Panc1 (cell line): ENCODE measurements at regions not wholly inside any gene's neighbourhood (a gene's known extent, or its start where the extent isn't known, plus 50 kb on each side); places are given as distances from the start of the nearest gene placed in this dataset.

ENCODE experiments used
- ATAC-seq: fragments of 200-7000 bp; cut with Tn5 transposase; 2 replicates; pipeline ENCODE4 v1.9.1; 2020; ENCODE audit warnings: mild to moderate bottlenecking, moderate library complexity
- BruUV-seq: library from RNA; stranded (reverse); fragments of 400-500 nt; replicated peaks from 2 replicates; lab custom pipeline; 2021; lab: Mats Ljungman, UMichigan
- CTCF ChIA-PET: fragments of 300-600 bp; sonication (Branson Sonifier 250); formaldehyde crosslinking; loops from one replicate; lab custom pipeline; 2022; ENCODE audit warnings: antibody characterized with exemption; lab: Charles Lee
- POLR2A ChIA-PET: fragments of 300-600 bp; sonication (Branson Sonifier 250); formaldehyde crosslinking; loops from one replicate; lab custom pipeline; 2022; ENCODE audit warnings: antibody characterized with exemption; lab: Charles Lee
- DNase-seq: peaks from one replicate; pipeline ENCODE4 v3.0.0-alpha.2; 2010; ENCODE audit warnings: low read depth, low spot score
- H3K27ac ChIP-seq: 2 replicates; pipeline ENCODE4 v1.5.1; 2011; ENCODE audit warnings: mild to moderate bottlenecking, low read length, inconsistent platforms
- H3K27me3 ChIP-seq: fragments of 200-500 bp; sonication (Bioruptor generic); 2 replicates; pipeline ENCODE4 v1.6.0; 2014; ENCODE audit warnings: low read length, inconsistent platforms; ENCODE audit not compliant: control insufficient read depth, insufficient read depth
- H3K36me3 ChIP-seq: fragments of 200-500 bp; sonication (Bioruptor generic); 2 replicates; pipeline ENCODE4 v1.5.1; 2014; ENCODE audit warnings: inconsistent platforms, mild to moderate bottlenecking, low read length, moderate library complexity; ENCODE audit not compliant: control insufficient read depth, insufficient read depth
- H3K4me1 ChIP-seq: 2 replicates; pipeline ENCODE4 v1.5.1; 2011; ENCODE audit warnings: inconsistent platforms, mild to moderate bottlenecking, low read length, moderate library complexity; ENCODE audit not compliant: control insufficient read depth, insufficient read depth
- H3K4me3 ChIP-seq, 2 experiments: 2 replicates each; pipeline ENCODE4 v1.5.1; 2011 to 2012; ENCODE audit warnings: low read depth in 2 of 2, low read length in 2 of 2, mild to moderate bottlenecking in 2 of 2, inconsistent platforms in 1 of 2, moderate library complexity in 1 of 2
- H3K9me3 ChIP-seq: fragments of 200-500 bp; sonication (Bioruptor generic); 2 replicates; pipeline ENCODE4 v1.5.1; 2014; ENCODE audit warnings: low read depth, mild to moderate bottlenecking, inconsistent platforms, low read length, moderate library complexity; ENCODE audit not compliant: control insufficient read depth, insufficient read depth
- POLR2AphosphoS5 ChIP-seq: IDR thresholded peaks from 2 replicates; pipeline ENCODE4 v1.6.1; 2012; ENCODE audit warnings: mild to moderate bottlenecking, low read depth, low read length, moderate library complexity
- SIN3A ChIP-seq: IDR thresholded peaks from 2 replicates; pipeline ENCODE4 v1.6.1; 2012; ENCODE audit warnings: low read depth, mild to moderate bottlenecking, low read length, moderate library complexity, borderline replicate concordance; ENCODE audit not compliant: insufficient read depth
- TCF7L2 ChIP-seq: IDR thresholded peaks from 2 replicates; pipeline ENCODE4 v1.6.1; 2011; ENCODE audit warnings: mild to moderate bottlenecking, low read depth, low read length, inconsistent platforms
- in situ Hi-C: cut with HindIII; loops from 2 replicates; pipeline ENCODE4 v1.10.0; 2016; ENCODE audit warnings: low sequenced_read_pairs, low pct_unique_long_range_greater_than_20kb
- intact Hi-C: fragments of 100-400 bp; cut with micrococcal nuclease; formaldehyde crosslinking; loops from one replicate; pipeline ENCODE4 v1.10.0; 2022; ENCODE audit not compliant: unreplicated experiment
- TF ChIP-seq, protein P1 (sequence below): fragments of 450-650 bp; IDR thresholded peaks from 2 replicates; pipeline ENCODE4 v1.5.1; 2017; ENCODE audit warnings: mild to moderate bottlenecking
- TF ChIP-seq, protein P2 (sequence below), 2 experiments: IDR thresholded peaks; 2 replicates each; pipeline ENCODE4 v1.6.1; 2011 to 2012; ENCODE audit warnings: low read depth in 2 of 2, control low read depth in 1 of 2, low read length in 1 of 2, mild to moderate bottlenecking in 1 of 2, moderate library complexity in 1 of 2; ENCODE audit not compliant: insufficient read depth in 1 of 2

DNA sequence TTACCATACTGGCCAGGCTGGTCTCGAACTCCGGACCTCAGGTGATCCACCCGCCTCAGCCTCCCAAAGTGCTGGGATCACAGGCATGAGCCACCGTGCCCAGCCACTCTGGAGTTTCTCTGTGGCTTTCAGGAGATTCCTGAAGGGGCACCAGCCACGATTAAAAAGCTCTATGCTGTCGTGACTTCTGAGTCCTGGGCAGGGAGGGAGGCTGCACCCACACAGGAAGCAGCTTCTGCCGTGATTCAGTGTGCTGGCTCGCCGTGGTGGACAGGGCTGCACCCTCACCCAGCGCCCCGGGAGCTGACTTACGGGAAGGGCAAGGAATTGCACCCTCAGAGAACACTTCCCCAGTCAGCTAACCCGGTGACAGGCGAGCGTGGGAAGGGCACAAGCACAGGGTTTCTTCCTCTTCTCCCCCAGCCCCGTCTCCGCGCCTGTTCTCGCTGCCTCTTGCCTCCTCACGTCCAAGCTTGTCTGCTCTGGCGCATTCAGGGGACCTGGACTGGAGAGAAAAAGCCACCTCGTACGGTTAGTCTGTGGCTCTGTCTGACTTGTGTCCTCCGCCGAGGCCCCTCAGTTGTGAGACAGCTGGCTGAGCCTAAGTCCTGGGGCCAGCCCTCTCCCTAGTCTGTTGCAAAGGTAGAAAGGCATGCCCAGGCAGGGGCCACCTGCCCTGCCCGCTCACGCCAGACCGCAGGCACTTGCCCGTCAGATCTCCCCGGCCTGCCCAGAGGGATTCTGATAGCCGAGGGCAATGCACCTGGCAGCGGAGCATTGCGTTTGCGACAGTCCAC, 145.0 kb downstream of the SEC14L1 start:
- ChIA-PET POLR2A (interaction anchor here (0.6 to 2.8 kb wide), 6 partner anchors 14 to 675 kb away, joined by 3 to 13 read pairs (median 4); no protein-coding TSS in a partner anchor), CTCF (no interaction called here)
- Histone ChIP-seq H3K9me3 (no peaks in the 10 kb centered on the region), H3K36me3 (peaks cover 10% of the 10 kb centered on the region), H3K4me3 (peak overlapping the region; percentile 38 to 98), H3K4me1 (peaks cover 63% of the 10 kb centered on the region), H3K27ac (peak overlapping the region; percentile 100), H3K27me3 (no peaks in the 10 kb centered on the region)
- ATAC-seq, result peak; percentile 13
- intact Hi-C loops (no loop called here), in situ Hi-C loops (no loop called here)
- BruUV-seq, result no TSS peak
- TF ChIP-seq POLR2AphosphoS5 (no peak), TCF7L2 (peak; percentile 95), SIN3A (no peak)
- TF ChIP-seq, protein P1, sequence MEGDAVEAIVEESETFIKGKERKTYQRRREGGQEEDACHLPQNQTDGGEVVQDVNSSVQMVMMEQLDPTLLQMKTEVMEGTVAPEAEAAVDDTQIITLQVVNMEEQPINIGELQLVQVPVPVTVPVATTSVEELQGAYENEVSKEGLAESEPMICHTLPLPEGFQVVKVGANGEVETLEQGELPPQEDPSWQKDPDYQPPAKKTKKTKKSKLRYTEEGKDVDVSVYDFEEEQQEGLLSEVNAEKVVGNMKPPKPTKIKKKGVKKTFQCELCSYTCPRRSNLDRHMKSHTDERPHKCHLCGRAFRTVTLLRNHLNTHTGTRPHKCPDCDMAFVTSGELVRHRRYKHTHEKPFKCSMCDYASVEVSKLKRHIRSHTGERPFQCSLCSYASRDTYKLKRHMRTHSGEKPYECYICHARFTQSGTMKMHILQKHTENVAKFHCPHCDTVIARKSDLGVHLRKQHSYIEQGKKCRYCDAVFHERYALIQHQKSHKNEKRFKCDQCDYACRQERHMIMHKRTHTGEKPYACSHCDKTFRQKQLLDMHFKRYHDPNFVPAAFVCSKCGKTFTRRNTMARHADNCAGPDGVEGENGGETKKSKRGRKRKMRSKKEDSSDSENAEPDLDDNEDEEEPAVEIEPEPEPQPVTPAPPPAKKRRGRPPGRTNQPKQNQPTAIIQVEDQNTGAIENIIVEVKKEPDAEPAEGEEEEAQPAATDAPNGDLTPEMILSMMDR, result no peak
- TF ChIP-seq, protein P2, sequence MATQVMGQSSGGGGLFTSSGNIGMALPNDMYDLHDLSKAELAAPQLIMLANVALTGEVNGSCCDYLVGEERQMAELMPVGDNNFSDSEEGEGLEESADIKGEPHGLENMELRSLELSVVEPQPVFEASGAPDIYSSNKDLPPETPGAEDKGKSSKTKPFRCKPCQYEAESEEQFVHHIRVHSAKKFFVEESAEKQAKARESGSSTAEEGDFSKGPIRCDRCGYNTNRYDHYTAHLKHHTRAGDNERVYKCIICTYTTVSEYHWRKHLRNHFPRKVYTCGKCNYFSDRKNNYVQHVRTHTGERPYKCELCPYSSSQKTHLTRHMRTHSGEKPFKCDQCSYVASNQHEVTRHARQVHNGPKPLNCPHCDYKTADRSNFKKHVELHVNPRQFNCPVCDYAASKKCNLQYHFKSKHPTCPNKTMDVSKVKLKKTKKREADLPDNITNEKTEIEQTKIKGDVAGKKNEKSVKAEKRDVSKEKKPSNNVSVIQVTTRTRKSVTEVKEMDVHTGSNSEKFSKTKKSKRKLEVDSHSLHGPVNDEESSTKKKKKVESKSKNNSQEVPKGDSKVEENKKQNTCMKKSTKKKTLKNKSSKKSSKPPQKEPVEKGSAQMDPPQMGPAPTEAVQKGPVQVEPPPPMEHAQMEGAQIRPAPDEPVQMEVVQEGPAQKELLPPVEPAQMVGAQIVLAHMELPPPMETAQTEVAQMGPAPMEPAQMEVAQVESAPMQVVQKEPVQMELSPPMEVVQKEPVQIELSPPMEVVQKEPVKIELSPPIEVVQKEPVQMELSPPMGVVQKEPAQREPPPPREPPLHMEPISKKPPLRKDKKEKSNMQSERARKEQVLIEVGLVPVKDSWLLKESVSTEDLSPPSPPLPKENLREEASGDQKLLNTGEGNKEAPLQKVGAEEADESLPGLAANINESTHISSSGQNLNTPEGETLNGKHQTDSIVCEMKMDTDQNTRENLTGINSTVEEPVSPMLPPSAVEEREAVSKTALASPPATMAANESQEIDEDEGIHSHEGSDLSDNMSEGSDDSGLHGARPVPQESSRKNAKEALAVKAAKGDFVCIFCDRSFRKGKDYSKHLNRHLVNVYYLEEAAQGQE (IDR thresholded peaks at IDR 0.05; ENCODE audit: insufficient read depth in 1 of 2, low read depth in 2 of 2, low read length in 1 of 2), result peak in 1 of 2 experiments; percentile 49; a peak in 1 of 4 replicates
- DNase-seq, result no peak

DNA sequence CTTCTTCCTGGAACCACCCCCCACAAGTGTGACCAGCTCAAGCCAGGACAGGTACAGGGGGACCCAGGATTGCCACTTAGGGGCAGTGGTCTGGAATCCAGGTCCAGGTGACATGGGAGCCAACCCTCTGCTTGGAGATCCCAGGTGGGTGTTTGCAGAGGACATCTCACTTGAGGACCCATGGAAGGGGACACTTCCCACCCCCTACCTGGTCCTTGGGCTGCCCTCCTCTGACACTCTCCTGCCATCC, 145.5 kb downstream of the SEC14L1 start:
- intact Hi-C loops, result no loop called here
- ChIA-PET CTCF (no interaction called here), POLR2A (interaction anchor here (1.0 to 2.8 kb wide), 4 partner anchors 14 to 31 kb away, joined by 3 to 13 read pairs (median 4); no protein-coding TSS in a partner anchor)
- Histone ChIP-seq H3K9me3 (no peaks in the 10 kb centered on the region), H3K4me1 (peaks cover 63% of the 10 kb centered on the region), H3K27me3 (no peaks in the 10 kb centered on the region), H3K27ac (peak overlapping the region; percentile 100), H3K4me3 (peak overlapping the region; percentile 38 to 98), H3K36me3 (peaks cover 10% of the 10 kb centered on the region)
- no peak for ATAC-seq
- in situ Hi-C loops, result no loop called here
- no peak for DNase-seq
- no TSS peak for BruUV-seq
- 0 out of 2 replicates have a peak, but pooled peaks have one; percentile 60 for TF ChIP-seq TCF7L2
- TF ChIP-seq, protein P2 (IDR thresholded peaks at IDR 0.05; ENCODE audit: insufficient read depth in 1 of 2, low read depth in 2 of 2, low read length in 1 of 2), result no peak
